Activated gamma-delta T cell (primary cell): ENCODE measurements at regions not wholly inside any gene's neighbourhood (a gene's known extent, or its start where the extent isn't known, plus 50 kb on each side); places are given as distances from the start of the nearest gene placed in this dataset.

Source experiments
- DNase-seq: peaks from one replicate; lab custom pipeline; 2025; lab: John Stamatoyannopoulos, UW

GRCh38 chr4:151935411-151935810, 174.6 kb upstream of the GATB start:
- no peak for DNase-seq

GRCh38 chr4:151934766-151935165, 174.0 kb upstream of the GATB start:
- no peak for DNase-seq

GRCh38 chr4:151933122-151933827, 172.5 kb upstream of the GATB start:
- no peak for DNase-seq

GRCh38 chr4:151931563-151931962, 170.8 kb upstream of the GATB start:
- DNase-seq, result no peak

- DNase-seq, result no peak
These were observed 169.6 kb upstream of the GATB start for GRCh38 chr4:151930372-151930771.

- DNase-seq, result no peak
These were observed 167.3 kb upstream of the GATB start for GRCh38 chr4:151928112-151928511.

- DNase-seq, result no peak
These were observed 162.0 kb upstream of the GATB start for GRCh38 chr4:151922811-151923210.

GRCh38 chr4:151922306-151922705, 161.5 kb upstream of the GATB start:
- DNase-seq, result no peak

- no peak for DNase-seq
These were observed 161.0 kb upstream of the GATB start for GRCh38 chr4:151921811-151922210.

- DNase-seq, result no peak
These were observed 160.6 kb upstream of the GATB start for GRCh38 chr4:151921386-151921785.

- DNase-seq, result no peak
These were observed 156.4 kb upstream of the GATB start for GRCh38 chr4:151917145-151917734.

GRCh38 chr4:151912632-151913031, 151.8 kb upstream of the GATB start:
- no peak for DNase-seq

- no peak for DNase-seq
These were observed 151.2 kb upstream of the GATB start for GRCh38 chr4:151911970-151912369.

- DNase-seq, result no peak
These were observed 148.1 kb upstream of the GATB start for GRCh38 chr4:151908734-151909497.

- DNase-seq, result no peak
These were observed 147.4 kb upstream of the GATB start for GRCh38 chr4:151908201-151908600.

- DNase-seq, result no peak
These were observed 145.6 kb upstream of the GATB start for GRCh38 chr4:151906438-151906837.

- DNase-seq, result no peak
These were observed 144.4 kb upstream of the GATB start for GRCh38 chr4:151905197-151905596.

- no peak for DNase-seq
These were observed 140.8 kb upstream of the GATB start for GRCh38 chr4:151901631-151902030.

- no peak for DNase-seq
These were observed 136.1 kb upstream of the GATB start for GRCh38 chr4:151896880-151897279.

GRCh38 chr4:151895671-151896070, 134.9 kb upstream of the GATB start:
- DNase-seq, result no peak

- DNase-seq, result no peak
These were observed 133.4 kb upstream of the GATB start for GRCh38 chr4:151894246-151894645.

- no peak for DNase-seq
These were observed 127.6 kb upstream of the GATB start for GRCh38 chr4:151888367-151888866.

- DNase-seq, result no peak
These were observed 127.0 kb upstream of the GATB start for GRCh38 chr4:151887816-151888180.
